Caco-2 (cell line): ENCODE measurements at regions not wholly inside any gene's neighbourhood (a gene's known extent, or its start where the extent isn't known, plus 50 kb on each side); places are given as distances from the start of the nearest gene placed in this dataset.

Experiments
- BruUV-seq: library from RNA; stranded (reverse); fragments of 400-500 nt; replicated peaks from 2 replicates; lab custom pipeline; 2021; lab: Mats Ljungman, UMichigan
- CTCF ChIA-PET: fragments of 300-600 bp; sonication (Branson Sonifier 250); formaldehyde crosslinking; loops from one replicate; lab custom pipeline; 2022; ENCODE audit warnings: antibody characterized with exemption; lab: Charles Lee
- POLR2A ChIA-PET: fragments of 300-600 bp; sonication (Branson Sonifier 250); formaldehyde crosslinking; loops from one replicate; lab custom pipeline; 2022; ENCODE audit warnings: antibody characterized with exemption; lab: Charles Lee
- DNase-seq, 2 experiments: peaks; one replicate each; pipeline versions ENCODE4 v3.0.0 to v3.0.0-alpha.2; 2020 to 2022
- H3K27me3 ChIP-seq: replicated peaks from 2 replicates; pipeline ENCODE4 v1.6.0; 2011; ENCODE audit warnings: low read length; ENCODE audit not compliant: control insufficient read depth, insufficient read depth
- H3K36me3 ChIP-seq: 2 replicates; pipeline ENCODE4 v1.5.1; 2011; ENCODE audit warnings: low read length; ENCODE audit not compliant: control insufficient read depth, insufficient read depth
- H3K4me1 ChIP-seq: fragments of 250-450 bp; sonication (Bioruptor Pico); 2 replicates; pipeline ENCODE4 v1.5.1; 2020; ENCODE audit warnings: mild to moderate bottlenecking
- H3K4me3 ChIP-seq: 2 replicates; pipeline ENCODE4 v1.5.1; 2011; ENCODE audit warnings: low read depth, mild to moderate bottlenecking, control low read depth, low read length
- H3K9me3 ChIP-seq: fragments of 250-450 bp; sonication (Bioruptor Pico); 2 replicates; pipeline ENCODE4 v1.5.1; 2020; ENCODE audit warnings: mild to moderate bottlenecking, moderate library complexity
- H3K27ac Mint-ChIP-seq: one replicate; pipeline ENCODE4 v1.8.0; 2022; ENCODE audit warnings: mixed read lengths; ENCODE audit not compliant: unreplicated experiment
- H3K27me3 Mint-ChIP-seq: one replicate; pipeline ENCODE4 v1.8.0; 2022; ENCODE audit warnings: mixed read lengths; ENCODE audit not compliant: insufficient read depth, unreplicated experiment
- H3K36me3 Mint-ChIP-seq: one replicate; pipeline ENCODE4 v1.8.0; 2022; ENCODE audit warnings: mild to moderate bottlenecking, mixed read lengths; ENCODE audit not compliant: insufficient read depth, unreplicated experiment
- H3K4me1 Mint-ChIP-seq: one replicate; pipeline ENCODE4 v1.8.0; 2022; ENCODE audit warnings: low read depth, mixed read lengths; ENCODE audit not compliant: unreplicated experiment
- H3K4me3 Mint-ChIP-seq: one replicate; pipeline ENCODE4 v1.8.0; 2022; ENCODE audit warnings: mild to moderate bottlenecking, moderate library complexity, mixed read lengths; ENCODE audit not compliant: unreplicated experiment
- H3K9me3 Mint-ChIP-seq: one replicate; pipeline ENCODE4 v1.8.0; 2022; ENCODE audit warnings: mixed read lengths; ENCODE audit not compliant: unreplicated experiment
- CTCF ChIP-seq, 2 experiments: fragments of 200-600 bp in 1 of 2; IDR thresholded peaks; 1 replicate in 1 of 2; 2 replicates in 1 of 2; pipeline versions ENCODE4 v1.5.1 to v1.8.0; 2011 to 2022; ENCODE audit warnings: antibody characterized with exemption in 1 of 2, control low read depth in 1 of 2, inconsistent platforms in 1 of 2, low read depth in 1 of 2, low read length in 1 of 2, mild to moderate bottlenecking in 1 of 2, moderate library complexity in 1 of 2; ENCODE audit not compliant: insufficient read depth in 1 of 2, severe bottlenecking in 1 of 2, unreplicated experiment in 1 of 2
- intact Hi-C: fragments of 100-400 bp; cut with micrococcal nuclease; formaldehyde crosslinking; loops from one replicate; pipeline ENCODE4 v1.10.0; 2022; ENCODE audit not compliant: unreplicated experiment

- no peaks in the 10 kb centered on the region for H3K36me3 Mint-ChIP-seq
- no peaks in the 10 kb centered on the region for H3K9me3 Mint-ChIP-seq
- H3K4me3 ChIP-seq = no peak overlapping the region
- no peak overlapping the region for H3K27ac Mint-ChIP-seq
- no peaks in the 10 kb centered on the region for H3K4me1 Mint-ChIP-seq
- no peak overlapping the region for H3K4me3 Mint-ChIP-seq
- no peaks in the 10 kb centered on the region for H3K9me3 ChIP-seq
- TF ChIP-seq CTCF (IDR thresholded peaks at IDR 0.05; ENCODE audit: insufficient read depth in 1 of 2, low read depth in 1 of 2, low read length in 1 of 2, severe bottlenecking in 1 of 2, unreplicated experiment in 1 of 2) = peak in 1 of 2 experiments; percentile 8
- no peaks in the 10 kb centered on the region for H3K4me1 ChIP-seq
- BruUV-seq = no TSS peak
- no peaks in the 10 kb centered on the region for H3K27me3 Mint-ChIP-seq
- intact Hi-C loops = no loop called here
- ChIA-PET CTCF (no interaction called here), POLR2A (interaction anchor here (0.5 kb wide), 1 partner anchor 444 kb away, joined by 3 read pairs; no protein-coding TSS in a partner anchor)
- H3K36me3 ChIP-seq = no peaks in the 10 kb centered on the region; the same call in 1 of the 2 replicates
- no peak for DNase-seq
- H3K27me3 ChIP-seq = no peaks in the 10 kb centered on the region
Observed at GRCh38 chrX:8868906-8869305, 67.7 kb upstream of the FAM9A start.

- DNase-seq = no peak
- H3K36me3 Mint-ChIP-seq = no peaks in the 10 kb centered on the region
- H3K4me1 Mint-ChIP-seq = no peaks in the 10 kb centered on the region
- H3K27me3 Mint-ChIP-seq = no peaks in the 10 kb centered on the region
- intact Hi-C loops = no loop called here
- BruUV-seq = no TSS peak
- H3K4me3 Mint-ChIP-seq = no peak overlapping the region
- H3K27ac Mint-ChIP-seq = no peak overlapping the region
- no peaks in the 10 kb centered on the region; the same call in 1 of the 2 replicates for H3K36me3 ChIP-seq
- H3K4me1 ChIP-seq = no peaks in the 10 kb centered on the region
- POLR2A ChIA-PET = interaction anchor here (0.5 kb wide), 1 partner anchor 445 kb away, joined by 3 read pairs; no protein-coding TSS in a partner anchor
- no peaks in the 10 kb centered on the region for H3K9me3 Mint-ChIP-seq
- CTCF ChIA-PET = no interaction called here
- no peak overlapping the region for H3K4me3 ChIP-seq
- H3K9me3 ChIP-seq = no peaks in the 10 kb centered on the region
- TF ChIP-seq CTCF (IDR thresholded peaks at IDR 0.05; ENCODE audit: insufficient read depth in 1 of 2, low read depth in 1 of 2, low read length in 1 of 2, severe bottlenecking in 1 of 2, unreplicated experiment in 1 of 2) = no peak
- no peaks in the 10 kb centered on the region for H3K27me3 ChIP-seq
Observed at GRCh38 chrX:8868070-8868773, 67.0 kb upstream of the FAM9A start.

DNA sequence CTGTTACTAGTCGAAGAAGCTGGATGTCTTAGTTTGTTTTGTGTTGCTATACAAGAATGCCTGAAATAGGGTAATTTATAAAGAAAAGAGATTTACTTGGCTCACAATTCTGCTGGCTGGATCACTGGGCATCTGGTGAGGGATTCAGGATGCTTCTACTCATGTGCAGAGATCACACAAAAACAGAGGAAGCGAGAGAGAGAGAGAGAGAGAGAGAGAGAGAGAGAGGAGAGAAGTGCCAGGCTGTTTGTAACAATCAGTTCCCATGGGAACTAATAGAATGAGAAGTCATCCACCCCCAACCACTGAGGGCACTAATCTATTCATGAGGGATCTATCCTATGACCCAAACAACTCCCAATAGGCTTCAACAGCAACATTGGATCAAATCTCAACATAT lies 66.2 kb upstream of the FAM9A start:
- TF ChIP-seq CTCF (IDR thresholded peaks at IDR 0.05; ENCODE audit: insufficient read depth in 1 of 2, low read depth in 1 of 2, low read length in 1 of 2, severe bottlenecking in 1 of 2, unreplicated experiment in 1 of 2) = no peak
- ChIA-PET POLR2A (no interaction called here), CTCF (no interaction called here)
- intact Hi-C loops = no loop called here
- no peak overlapping the region for H3K27ac Mint-ChIP-seq
- no peaks in the 10 kb centered on the region for H3K9me3 ChIP-seq
- no TSS peak for BruUV-seq
- H3K9me3 Mint-ChIP-seq = no peaks in the 10 kb centered on the region
- H3K4me1 ChIP-seq = no peaks in the 10 kb centered on the region
- H3K36me3 ChIP-seq = no peaks in the 10 kb centered on the region; the same call in 1 of the 2 replicates
- no peak for DNase-seq
- no peaks in the 10 kb centered on the region for H3K4me1 Mint-ChIP-seq
- H3K4me3 Mint-ChIP-seq = no peak overlapping the region
- no peaks in the 10 kb centered on the region for H3K36me3 Mint-ChIP-seq
- no peaks in the 10 kb centered on the region for H3K27me3 ChIP-seq
- H3K27me3 Mint-ChIP-seq = no peaks in the 10 kb centered on the region
- H3K4me3 ChIP-seq = no peak overlapping the region
